ENCODE measurements at regions not wholly inside any gene's neighbourhood (a gene's known extent, or its start where the extent isn't known, plus 50 kb on each side); places are given as distances from the start of the nearest gene placed in this dataset.

- POLR2A ChIA-PET = no interaction called here
- intact Hi-C loops (cut with micrococcal nuclease) = no loop called here
- no peak overlapping the region for H3K27ac Mint-ChIP-seq
- H3K4me3 Mint-ChIP-seq = no peak overlapping the region
- H3K4me1 Mint-ChIP-seq (ENCODE audit: low read depth) = no peaks in the 10 kb centered on the region
- ATAC-seq = no peak
- H3K36me3 Mint-ChIP-seq (ENCODE audit: low read depth) = no peaks in the 10 kb centered on the region
- CTCF ChIA-PET = no interaction called here
- no peaks in the 10 kb centered on the region for H3K27me3 Mint-ChIP-seq
- no peak for DNase-seq
- H3K9me3 Mint-ChIP-seq = no peaks in the 10 kb centered on the region
- no peak for TF ChIP-seq CTCF (IDR thresholded peaks at IDR 0.05)
Observed at GRCh38 chr4:126468144-126468543, 1153.4 kb downstream of the FAT4 start.

GRCh38 chr4:126470862-126471261 is 1156.1 kb downstream of the FAT4 start:
- H3K4me3 Mint-ChIP-seq = no peak overlapping the region

GRCh38 chr4:126475730-126476129 is 1157.0 kb upstream of the INTU start:
- H3K27me3 Mint-ChIP-seq = no peaks in the 10 kb centered on the region
- ATAC-seq = no peak

More at GRCh38 chr4:126470862-126471261, 1156.1 kb downstream of the FAT4 start:
- no peaks in the 10 kb centered on the region for H3K36me3 Mint-ChIP-seq (ENCODE audit: low read depth)
- H3K9me3 Mint-ChIP-seq = no peaks in the 10 kb centered on the region
- ChIA-PET POLR2A (no interaction called here), CTCF (no interaction called here)
- intact Hi-C loops (cut with micrococcal nuclease) = no loop called here
- no peak overlapping the region for H3K27ac Mint-ChIP-seq
- H3K4me1 Mint-ChIP-seq (ENCODE audit: low read depth) = no peaks in the 10 kb centered on the region
- no peak for TF ChIP-seq CTCF (IDR thresholded peaks at IDR 0.05)
- DNase-seq (no peak), ATAC-seq (no peak)
- H3K27me3 Mint-ChIP-seq = no peaks in the 10 kb centered on the region

GRCh38 chr4:126479709-126480108 is 1153.0 kb upstream of the INTU start:
- no peak for ATAC-seq
- H3K27ac Mint-ChIP-seq = no peak overlapping the region
- H3K36me3 Mint-ChIP-seq (ENCODE audit: low read depth) = no peaks in the 10 kb centered on the region
- H3K4me1 Mint-ChIP-seq (ENCODE audit: low read depth) = no peaks in the 10 kb centered on the region
- no peak for DNase-seq
- no peak overlapping the region for H3K4me3 Mint-ChIP-seq
- CTCF ChIA-PET = no interaction called here
- intact Hi-C loops (cut with micrococcal nuclease) = no loop called here
- no peak for TF ChIP-seq CTCF (IDR thresholded peaks at IDR 0.05)
- no peaks in the 10 kb centered on the region for H3K27me3 Mint-ChIP-seq
- POLR2A ChIA-PET = no interaction called here
- peaks cover 3% of the 10 kb centered on the region for H3K9me3 Mint-ChIP-seq

More at GRCh38 chr4:126475730-126476129, 1157.0 kb upstream of the INTU start:
- H3K9me3 Mint-ChIP-seq = peaks cover 3% of the 10 kb centered on the region
- no peak for DNase-seq
- ChIA-PET POLR2A (no interaction called here), CTCF (no interaction called here)
- no peaks in the 10 kb centered on the region for H3K4me1 Mint-ChIP-seq (ENCODE audit: low read depth)
- intact Hi-C loops (cut with micrococcal nuclease) = no loop called here
- no peak overlapping the region for H3K4me3 Mint-ChIP-seq
- no peak overlapping the region for H3K27ac Mint-ChIP-seq
- no peak for TF ChIP-seq CTCF (IDR thresholded peaks at IDR 0.05)
- no peaks in the 10 kb centered on the region for H3K36me3 Mint-ChIP-seq (ENCODE audit: low read depth)

GRCh38 chr4:126482311-126482710 is 1150.4 kb upstream of the INTU start:
- no peak for ATAC-seq
- no peak for TF ChIP-seq CTCF (IDR thresholded peaks at IDR 0.05)
- no peak overlapping the region for H3K4me3 Mint-ChIP-seq
- no peak for DNase-seq
- CTCF ChIA-PET = no interaction called here
- H3K27me3 Mint-ChIP-seq = no peaks in the 10 kb centered on the region
- no peaks in the 10 kb centered on the region for H3K36me3 Mint-ChIP-seq (ENCODE audit: low read depth)
- no peaks in the 10 kb centered on the region for H3K4me1 Mint-ChIP-seq (ENCODE audit: low read depth)
- no peaks in the 10 kb centered on the region for H3K9me3 Mint-ChIP-seq
- intact Hi-C loops (cut with micrococcal nuclease) = no loop called here
- H3K27ac Mint-ChIP-seq = no peak overlapping the region
- POLR2A ChIA-PET = no interaction called here
